ENCODE measurements at regions not wholly inside any gene's neighbourhood (a gene's known extent, or its start where the extent isn't known, plus 50 kb on each side); places are given as distances from the start of the nearest gene placed in this dataset.

DNA sequence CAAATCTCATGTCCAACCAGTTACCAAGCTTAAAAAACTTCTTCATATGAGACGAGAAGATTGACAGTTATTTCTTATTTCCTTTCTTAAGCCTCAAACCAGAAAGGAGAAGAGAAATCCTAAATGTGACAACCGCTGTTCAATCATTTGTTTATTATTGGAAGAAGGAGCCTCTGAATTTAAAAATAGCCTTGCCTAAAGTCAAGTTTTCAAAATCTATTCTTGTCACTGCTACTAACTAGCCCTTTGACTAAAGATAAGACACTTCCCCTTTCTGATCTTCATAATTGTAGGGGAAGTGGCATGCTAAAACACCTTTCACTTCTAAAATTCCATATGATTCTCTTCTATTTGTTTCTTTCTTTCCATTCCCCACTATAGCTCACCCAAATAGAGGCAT is 106.2 kb upstream of the EMB start:
- FAIRE-seq, result no peak
- TF ChIP-seq ASH2L (IDR thresholded peaks at IDR 0.05; ENCODE audit: low read length), result no peak
- TF ChIP-seq RXRA (IDR thresholded peaks at IDR 0.05; ENCODE audit: insufficient read depth, low read depth, low read length), result no peak
- no peak for TF ChIP-seq JUN (IDR thresholded peaks at IDR 0.05; ENCODE audit: low read depth, low read length)
- no peak for TF ChIP-seq GABPA (IDR thresholded peaks at IDR 0.05; ENCODE audit: borderline replicate concordance, insufficient read depth, low read length)
- no peak for TF ChIP-seq CEBPB (IDR thresholded peaks at IDR 0.05; ENCODE audit: low read depth, low read length)
- no peak for TF ChIP-seq TAF7 (optimal IDR thresholded peaks at IDR 0.05; ENCODE audit: borderline replicate concordance, low read depth, low read length)
- TF ChIP-seq, protein P1, sequence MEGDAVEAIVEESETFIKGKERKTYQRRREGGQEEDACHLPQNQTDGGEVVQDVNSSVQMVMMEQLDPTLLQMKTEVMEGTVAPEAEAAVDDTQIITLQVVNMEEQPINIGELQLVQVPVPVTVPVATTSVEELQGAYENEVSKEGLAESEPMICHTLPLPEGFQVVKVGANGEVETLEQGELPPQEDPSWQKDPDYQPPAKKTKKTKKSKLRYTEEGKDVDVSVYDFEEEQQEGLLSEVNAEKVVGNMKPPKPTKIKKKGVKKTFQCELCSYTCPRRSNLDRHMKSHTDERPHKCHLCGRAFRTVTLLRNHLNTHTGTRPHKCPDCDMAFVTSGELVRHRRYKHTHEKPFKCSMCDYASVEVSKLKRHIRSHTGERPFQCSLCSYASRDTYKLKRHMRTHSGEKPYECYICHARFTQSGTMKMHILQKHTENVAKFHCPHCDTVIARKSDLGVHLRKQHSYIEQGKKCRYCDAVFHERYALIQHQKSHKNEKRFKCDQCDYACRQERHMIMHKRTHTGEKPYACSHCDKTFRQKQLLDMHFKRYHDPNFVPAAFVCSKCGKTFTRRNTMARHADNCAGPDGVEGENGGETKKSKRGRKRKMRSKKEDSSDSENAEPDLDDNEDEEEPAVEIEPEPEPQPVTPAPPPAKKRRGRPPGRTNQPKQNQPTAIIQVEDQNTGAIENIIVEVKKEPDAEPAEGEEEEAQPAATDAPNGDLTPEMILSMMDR (IDR thresholded peaks at IDR 0.05; ENCODE audit: control extremely low read depth in 1 of 3, insufficient read depth in 1 of 3, low read depth in 1 of 3, low read length in 3 of 3), result no peak
- TF ChIP-seq CBX5 (IDR thresholded peaks at IDR 0.05; ENCODE audit: low read depth, low read length), result no peak
- no peak for TF ChIP-seq EP300 (IDR thresholded peaks at IDR 0.05; ENCODE audit: borderline replicate concordance in 1 of 2, low read depth in 2 of 2, low read length in 2 of 2)
- TF ChIP-seq SP4 (IDR thresholded peaks at IDR 0.05; ENCODE audit: low read length), result no peak
- TF ChIP-seq SIRT6 (IDR thresholded peaks at IDR 0.05; ENCODE audit: low read length), result no peak
- no peak overlapping the region for H4K5ac ChIP-seq (ENCODE audit: insufficient read length, low read depth, low read length)
- H3K23me2 ChIP-seq (ENCODE audit: low read depth, low read length), result no peaks in the 10 kb centered on the region
- no peak overlapping the region for H3K14ac ChIP-seq (ENCODE audit: insufficient read length)
- H3K23ac ChIP-seq (ENCODE audit: insufficient read length), result no peak overlapping the region
- no peak overlapping the region for H2AK5ac ChIP-seq (ENCODE audit: low read depth, low read length)
- no peaks in the 10 kb centered on the region for H3K36me3 ChIP-seq (ENCODE audit: control insufficient read depth in 2 of 4, insufficient read depth in 4 of 4, low read length in 3 of 4)
- H3K4me1 ChIP-seq (replicated peaks in 1 of 4; ENCODE audit: control insufficient read depth in 3 of 4, insufficient read depth in 4 of 4, low read length in 3 of 4), result peaks cover 0 to 7% (median 2%) of the 10 kb centered on the region in 4 experiments; a peak in 1 of 7 replicates
- H3K4ac ChIP-seq (replicated peaks; ENCODE audit: insufficient read length, low read depth, low read length), result no peak overlapping the region
- H4K20me1 ChIP-seq (replicated peaks in 1 of 2; ENCODE audit: control insufficient read depth in 1 of 2, insufficient read depth in 2 of 2, low read length in 2 of 2), result no peaks in the 10 kb centered on the region
- no peak overlapping the region for H3K9ac ChIP-seq (replicated peaks in 1 of 4; ENCODE audit: extremely low read depth in 1 of 4, low read depth in 3 of 4, low read length in 3 of 4)
- DNase-seq (ENCODE audit: low read depth in 1 of 2, low spot score in 2 of 2), result no peak
- H3K9me3 ChIP-seq (ENCODE audit: insufficient read depth in 2 of 2, low read depth in 1 of 2, low read length in 1 of 2), result no peaks in the 10 kb centered on the region
- no peak overlapping the region for H3K27ac ChIP-seq (ENCODE audit: low read depth, low read length)
- no peak overlapping the region for H4K91ac ChIP-seq (replicated peaks; ENCODE audit: insufficient read length, low read length)
- 85% methylated on average over 2 of the region's 2 CpGs; no CpG with 5 or more reads in 1 of the 2 experiments for WGBS, 2 experiments (ENCODE audit: extremely low coverage in 1 of 2, insufficient coverage in 1 of 2, insufficient read length in 1 of 2, insufficient replicate concordance in 2 of 2, low coverage in 1 of 2, low lambda C conversion rate in 2 of 2, missing lambda C conversion rate in 1 of 2)
- H3K4me3 ChIP-seq (ENCODE audit: extremely low read depth in 1 of 4, insufficient read depth in 2 of 4, low read depth in 3 of 4, low read length in 4 of 4), result no peak overlapping the region
- H2BK15ac ChIP-seq (ENCODE audit: low read length), result no peak overlapping the region
- no peak overlapping the region for H2BK12ac ChIP-seq (ENCODE audit: low read depth, low read length)
- no peak overlapping the region for H4K8ac ChIP-seq (ENCODE audit: extremely low read depth, insufficient read depth, low read length)
- H2BK120ac ChIP-seq (replicated peaks; ENCODE audit: low read depth, low read length), result no peak overlapping the region
- no peaks in the 10 kb centered on the region for H3K79me2 ChIP-seq (ENCODE audit: control insufficient read depth in 1 of 2, insufficient read depth in 2 of 2, low read length in 2 of 2)
- H2AFZ ChIP-seq (ENCODE audit: low read length), result no peak overlapping the region
- ChIA-PET CTCF (ENCODE audit: partially characterized antibody) (no interaction called here), POLR2A (ENCODE audit: partially characterized antibody) (no interaction called here)
- no peak overlapping the region for H3K4me2 ChIP-seq (ENCODE audit: insufficient read depth in 1 of 2, low read depth in 2 of 2, low read length in 2 of 2)
- no peak overlapping the region for H3K56ac ChIP-seq (replicated peaks; ENCODE audit: insufficient read length, low read depth, low read length)
- H2BK5ac ChIP-seq (ENCODE audit: low read depth, low read length), result no peak overlapping the region
- H3K79me1 ChIP-seq (ENCODE audit: low read depth, low read length), result no peaks in the 10 kb centered on the region
- H3K18ac ChIP-seq (ENCODE audit: extremely low read depth, low read length), result no peak overlapping the region
- H2BK20ac ChIP-seq (ENCODE audit: low read length), result no peak overlapping the region
- H3K27me3 ChIP-seq (replicated peaks in 1 of 4; ENCODE audit: control insufficient read depth in 3 of 4, extremely low read depth in 1 of 4, insufficient read depth in 3 of 4, low read length in 3 of 4), result no peaks in the 10 kb centered on the region
